BJ (cell line): ENCODE measurements at regions not wholly inside any gene's neighbourhood (a gene's known extent, or its start where the extent isn't known, plus 50 kb on each side); places are given as distances from the start of the nearest gene placed in this dataset.

Source experiments
- CTCF ChIA-PET: fragments of 350-600 bp; formaldehyde crosslinking; extraction: SDS; loops from one replicate; lab custom pipeline; 2021; ENCODE audit warnings: antibody characterized with exemption, inconsistent platforms; lab: Yijun Ruan, JAX
- POLR2A ChIA-PET: fragments of 300-600 bp; sonication (Branson Sonifier 250); formaldehyde crosslinking; extraction: SDS; loops from one replicate; lab custom pipeline; 2021; ENCODE audit warnings: antibody characterized with exemption; lab: Charles Lee
- DNase-seq: peaks from one replicate; pipeline ENCODE4 v3.0.0-alpha.2; 2011; ENCODE audit warnings: low read depth
- H3K27me3 ChIP-seq: 2 replicates; pipeline ENCODE4 v1.6.0; 2011; ENCODE audit warnings: low read length; ENCODE audit not compliant: control insufficient read depth, insufficient read depth
- H3K36me3 ChIP-seq: 2 replicates; pipeline ENCODE4 v1.5.1; 2011; ENCODE audit warnings: low read length; ENCODE audit not compliant: control insufficient read depth, insufficient read depth
- H3K4me3 ChIP-seq: 2 replicates; pipeline ENCODE4 v1.5.1; 2011; ENCODE audit warnings: low read depth, mild to moderate bottlenecking, control low read depth, low read length
- TF ChIP-seq, protein P1 (sequence below): IDR thresholded peaks from 2 replicates; pipeline ENCODE4 v1.5.1; 2011; ENCODE audit warnings: low read depth, mild to moderate bottlenecking, control low read depth, inconsistent platforms, low read length, moderate library complexity; ENCODE audit not compliant: insufficient read depth

DNA sequence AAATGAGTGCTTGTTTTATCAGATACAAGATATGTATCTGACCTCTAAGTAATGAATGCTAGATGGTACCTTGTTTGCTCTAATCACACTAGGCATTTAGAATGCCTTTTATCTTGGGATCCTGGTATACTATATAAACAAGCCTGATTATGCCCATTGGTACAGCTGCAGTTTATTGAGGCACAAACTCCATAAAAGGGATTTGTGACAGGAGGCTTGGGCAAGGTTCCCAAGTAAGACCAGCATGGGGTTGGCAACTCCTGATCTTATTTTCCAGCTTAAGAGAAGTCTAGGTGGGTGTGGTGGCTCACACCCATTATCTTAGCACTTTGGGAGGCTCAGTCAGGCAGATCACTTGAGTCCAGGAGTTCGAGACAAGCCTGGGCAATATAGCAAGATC lies 93.9 kb upstream of the DMRT1 start:
- ChIA-PET CTCF (interaction anchor here (3.3 kb wide), 1 partner anchor 8 kb away, joined by 9 read pairs; no protein-coding TSS in a partner anchor), POLR2A (no interaction called here)
- Histone ChIP-seq H3K27me3 (no peaks in the 10 kb centered on the region), H3K4me3 (no peak overlapping the region), H3K36me3 (peaks cover 4% of the 10 kb centered on the region)
- TF ChIP-seq, protein P1, sequence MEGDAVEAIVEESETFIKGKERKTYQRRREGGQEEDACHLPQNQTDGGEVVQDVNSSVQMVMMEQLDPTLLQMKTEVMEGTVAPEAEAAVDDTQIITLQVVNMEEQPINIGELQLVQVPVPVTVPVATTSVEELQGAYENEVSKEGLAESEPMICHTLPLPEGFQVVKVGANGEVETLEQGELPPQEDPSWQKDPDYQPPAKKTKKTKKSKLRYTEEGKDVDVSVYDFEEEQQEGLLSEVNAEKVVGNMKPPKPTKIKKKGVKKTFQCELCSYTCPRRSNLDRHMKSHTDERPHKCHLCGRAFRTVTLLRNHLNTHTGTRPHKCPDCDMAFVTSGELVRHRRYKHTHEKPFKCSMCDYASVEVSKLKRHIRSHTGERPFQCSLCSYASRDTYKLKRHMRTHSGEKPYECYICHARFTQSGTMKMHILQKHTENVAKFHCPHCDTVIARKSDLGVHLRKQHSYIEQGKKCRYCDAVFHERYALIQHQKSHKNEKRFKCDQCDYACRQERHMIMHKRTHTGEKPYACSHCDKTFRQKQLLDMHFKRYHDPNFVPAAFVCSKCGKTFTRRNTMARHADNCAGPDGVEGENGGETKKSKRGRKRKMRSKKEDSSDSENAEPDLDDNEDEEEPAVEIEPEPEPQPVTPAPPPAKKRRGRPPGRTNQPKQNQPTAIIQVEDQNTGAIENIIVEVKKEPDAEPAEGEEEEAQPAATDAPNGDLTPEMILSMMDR = no peak
- DNase-seq = no peak

DNA sequence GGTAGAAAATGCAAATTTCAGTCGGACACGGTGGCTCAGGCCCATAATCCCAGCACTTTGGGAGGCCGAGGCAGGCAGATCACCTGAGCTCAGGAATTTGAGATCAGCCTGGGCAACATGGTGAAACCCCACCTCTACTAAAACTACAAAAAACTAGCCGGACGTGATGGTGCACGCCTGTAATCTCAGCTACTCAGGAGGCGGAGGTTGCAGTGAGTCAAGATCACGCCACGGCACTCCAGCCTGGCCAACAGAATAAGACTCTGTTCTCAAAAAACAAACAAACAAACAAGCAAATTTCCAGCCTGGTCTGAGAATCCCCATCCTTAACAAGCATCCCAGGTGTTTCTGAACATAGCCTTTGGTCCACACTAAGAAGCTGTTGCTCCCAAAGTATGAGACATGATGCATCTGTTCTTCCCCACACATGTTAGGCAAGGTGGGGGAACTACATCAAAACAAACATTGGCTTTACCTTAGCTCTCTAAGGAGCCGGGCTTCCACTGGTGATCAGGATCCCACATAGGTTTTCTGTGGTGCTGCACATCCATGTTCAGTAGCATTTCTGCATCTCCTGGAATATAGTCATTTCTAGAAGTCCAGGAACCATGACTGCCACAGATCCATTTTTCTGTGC lies 92.5 kb upstream of the DMRT1 start:
- POLR2A ChIA-PET = no interaction called here
- no peak overlapping the region for H3K4me3 ChIP-seq

DNA sequence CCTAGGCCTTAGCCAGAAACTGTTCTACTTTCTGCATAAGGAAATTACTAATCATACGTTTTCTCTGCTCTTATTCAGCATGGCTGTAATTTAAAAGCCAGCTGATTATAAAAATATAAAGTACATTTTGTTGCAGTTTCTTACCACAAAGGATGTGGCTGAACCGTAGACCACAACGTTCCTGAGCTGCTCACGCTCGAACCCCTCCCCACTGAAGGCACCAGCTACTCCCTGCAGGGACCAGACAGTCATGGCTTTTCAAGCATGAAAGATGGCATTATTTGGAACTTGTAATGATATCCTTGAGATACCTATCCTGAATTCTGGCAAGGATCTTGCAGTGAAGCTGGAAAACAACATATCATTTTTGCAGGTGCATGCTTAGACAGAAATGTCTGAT lies 91.8 kb upstream of the DMRT1 start:
- CTCF ChIA-PET = interaction anchor here (1.1 to 3.3 kb wide), 3 partner anchors 10 to 137 kb away, joined by 3 to 9 read pairs (median 6); no protein-coding TSS in a partner anchor
- no peaks in the 10 kb centered on the region for H3K27me3 ChIP-seq
- POLR2A ChIA-PET = no interaction called here
- H3K36me3 ChIP-seq = no peaks in the 10 kb centered on the region; the same call in 1 of the 2 replicates
- H3K4me3 ChIP-seq = no peak overlapping the region
- no peak for DNase-seq
- TF ChIP-seq, protein P1 = no peak

More for the DNA sequence above, 92.5 kb upstream of the DMRT1 start:
- TF ChIP-seq, protein P1 = no peak
- Histone ChIP-seq H3K27me3 (no peaks in the 10 kb centered on the region), H3K36me3 (no peaks in the 10 kb centered on the region; the same call in 1 of the 2 replicates)
- no peak for DNase-seq
- CTCF ChIA-PET = interaction anchor here (0.6 to 3.3 kb wide), 5 partner anchors 9 to 1134 kb away, joined by 3 to 9 read pairs (median 3); no protein-coding TSS in a partner anchor

DNA sequence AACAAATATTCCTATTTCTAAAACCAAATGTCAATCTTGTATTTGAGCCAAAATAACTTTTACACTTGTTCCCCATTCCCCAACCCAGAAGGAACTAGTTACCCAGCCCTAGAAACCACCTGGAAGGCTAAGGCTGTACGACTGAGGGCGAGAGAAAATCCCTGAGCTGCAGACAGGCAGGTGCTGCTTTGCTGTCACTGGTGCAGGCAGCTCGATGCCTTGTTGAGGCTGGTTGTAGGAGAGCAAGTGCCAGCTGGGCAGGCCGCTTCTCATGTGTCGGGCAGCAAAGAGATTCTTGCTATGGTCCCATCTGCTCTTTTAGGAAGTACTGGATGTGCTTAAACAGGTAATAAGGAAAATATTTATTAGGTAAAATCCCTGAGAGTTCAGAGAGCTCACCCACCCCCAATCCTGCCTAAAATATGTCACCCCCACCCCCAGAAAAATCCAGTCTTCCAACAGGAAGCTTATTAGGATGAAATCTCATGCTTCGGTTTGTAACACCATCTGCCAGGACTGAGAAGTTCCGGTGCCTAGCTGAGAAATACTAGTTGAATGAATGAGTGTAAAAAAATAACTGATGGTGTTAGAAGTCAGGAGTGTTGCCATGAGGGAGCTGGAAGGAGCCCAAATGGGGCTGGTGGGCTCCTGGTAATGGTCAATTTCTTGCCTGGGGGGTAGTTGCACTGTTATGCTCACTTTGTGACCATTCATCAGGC lies 91.1 kb upstream of the DMRT1 start:
- DNase-seq = no peak
- H3K4me3 ChIP-seq = no peak overlapping the region
- H3K27me3 ChIP-seq = no peaks in the 10 kb centered on the region
- H3K36me3 ChIP-seq = no peaks in the 10 kb centered on the region; the same call in 1 of the 2 replicates
- ChIA-PET CTCF (interaction anchor here (0.6 to 3.3 kb wide), 5 partner anchors 11 to 366 kb away, joined by 3 to 9 read pairs (median 3); no protein-coding TSS in a partner anchor), POLR2A (no interaction called here)
- TF ChIP-seq, protein P1 = no peak
